Fibroblast of lung (primary cell): ENCODE measurements at regions not wholly inside any gene's neighbourhood (a gene's known extent, or its start where the extent isn't known, plus 50 kb on each side); places are given as distances from the start of the nearest gene placed in this dataset.

Experiments
- DNase-seq, 2 donors: peaks; one replicate each; pipeline versions ENCODE4 v3.0.0 to v3.0.0-alpha.2; 2010; ENCODE audit warnings: low read depth in 2 of 2
- H2AFZ ChIP-seq: 2 replicates; pipeline ENCODE4 v1.5.1; 2012; ENCODE audit warnings: low read length, control low read depth, inconsistent platforms
- H3K27ac ChIP-seq: 2 replicates; pipeline ENCODE4 v1.5.1; 2011; ENCODE audit warnings: low read length, control low read depth; ENCODE audit not compliant: insufficient read depth
- H3K27me3 ChIP-seq: 2 replicates; pipeline ENCODE4 v1.5.1; 2011; ENCODE audit warnings: mild to moderate bottlenecking, low read length; ENCODE audit not compliant: control insufficient read depth, insufficient read depth
- H3K36me3 ChIP-seq: 2 replicates; pipeline ENCODE4 v1.5.1; 2011; ENCODE audit warnings: low read length; ENCODE audit not compliant: control insufficient read depth, insufficient read depth
- H3K4me1 ChIP-seq: 2 replicates; pipeline ENCODE4 v1.5.1; 2011; ENCODE audit warnings: low read length; ENCODE audit not compliant: control insufficient read depth, insufficient read depth; ENCODE audit errors: extremely low read depth
- H3K4me2 ChIP-seq: 2 replicates; pipeline ENCODE4 v1.5.1; 2011; ENCODE audit warnings: low read length, control low read depth; ENCODE audit not compliant: insufficient read depth; ENCODE audit errors: extremely low read depth
- H3K4me3 ChIP-seq, 4 experiments: fragments of 200-600 bp in 1 of 4; sonication (generic) in 1 of 4; replicated peaks in 1 of 4; 2 replicates each; pipeline ENCODE4 v1.5.1; 2011 to 2016; ENCODE audit warnings: low read length in 4 of 4, low read depth in 3 of 4, mild to moderate bottlenecking in 3 of 4, control low read depth in 2 of 4, inconsistent platforms in 1 of 4, mixed read lengths in 1 of 4; ENCODE audit not compliant: insufficient read depth in 1 of 4; ENCODE audit errors: control extremely low read depth in 1 of 4
- H3K79me2 ChIP-seq: 2 replicates; pipeline ENCODE4 v1.5.1; 2012; ENCODE audit warnings: mild to moderate bottlenecking, low read length, inconsistent platforms; ENCODE audit not compliant: control insufficient read depth, insufficient read depth
- H3K9ac ChIP-seq: 2 replicates; pipeline ENCODE4 v1.5.1; 2011; ENCODE audit warnings: mild to moderate bottlenecking, low read length, control low read depth; ENCODE audit not compliant: insufficient read depth
- H3K9me3 ChIP-seq: 2 replicates; pipeline ENCODE4 v1.5.1; 2012; ENCODE audit warnings: low read depth, low read length; ENCODE audit not compliant: control insufficient read depth, insufficient read depth
- H4K20me1 ChIP-seq: 2 replicates; pipeline ENCODE4 v1.5.1; 2011; ENCODE audit warnings: low read length; ENCODE audit not compliant: control insufficient read depth, insufficient read depth; ENCODE audit errors: extremely low read depth
- CTCF ChIP-seq, 2 donors: IDR thresholded peaks in 1 of 2; conservative IDR thresholded peaks in 1 of 2; 1 replicate in 1 of 2; 2 replicates in 1 of 2; pipeline ENCODE4 v1.5.1; 2011 to 2012; ENCODE audit warnings: low read length in 2 of 2, control low read depth in 1 of 2, inconsistent platforms in 1 of 2, low read depth in 1 of 2, mild to moderate bottlenecking in 1 of 2
- EZH2 ChIP-seq: IDR thresholded peaks from 2 replicates; pipeline ENCODE4 v1.5.1; 2012; ENCODE audit warnings: low read length, control low read depth, mild to moderate bottlenecking; ENCODE audit errors: missing control alignments

DNA sequence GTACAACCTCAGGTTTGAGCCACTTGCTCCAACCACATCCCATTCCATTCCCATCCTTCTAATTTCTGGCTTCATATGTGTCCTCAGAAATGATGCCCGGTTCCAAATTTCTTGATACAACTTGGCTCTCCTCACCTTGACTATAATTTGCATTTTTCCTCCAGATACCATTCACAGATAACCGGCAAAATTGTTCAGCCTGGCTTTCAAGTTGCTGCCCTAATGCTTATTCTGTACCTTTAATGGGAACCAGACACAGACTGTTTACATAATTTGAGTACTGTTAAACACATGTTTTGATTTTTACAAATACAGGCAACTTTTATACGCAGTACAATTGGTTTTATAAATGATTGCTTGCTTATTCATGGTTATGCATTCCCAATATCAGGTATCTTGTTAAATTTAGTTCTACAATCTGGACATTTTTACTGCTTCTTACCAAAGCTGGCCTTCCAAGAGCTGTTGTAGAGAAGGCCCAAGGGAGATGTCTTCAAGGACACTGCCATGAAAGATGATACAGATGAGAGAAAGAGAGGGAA is 649.5 kb upstream of the CAMK1G start:
- Histone ChIP-seq H3K36me3 (no peaks in the 10 kb centered on the region), H3K27me3 (no peaks in the 10 kb centered on the region), H3K79me2 (no peaks in the 10 kb centered on the region), H3K4me3 (no peak overlapping the region), H3K4me2 (no peak overlapping the region), H2AFZ (no peak overlapping the region), H3K4me1 (no peaks in the 10 kb centered on the region), H3K9me3 (no peaks in the 10 kb centered on the region), H3K9ac (no peak overlapping the region), H3K27ac (no peak overlapping the region), H4K20me1 (no peaks in the 10 kb centered on the region)
- DNase-seq = no peak
- no peak for TF ChIP-seq CTCF (conservative IDR thresholded peaks at IDR 0.05 in 1 of 2, IDR thresholded peaks at IDR 0.05 in 1 of 2; ENCODE audit: low read depth in 1 of 2, low read length in 2 of 2)
- TF ChIP-seq EZH2 = no peak

- no peaks in the 10 kb centered on the region for H3K27me3 ChIP-seq
- H2AFZ ChIP-seq = no peak overlapping the region
- H3K79me2 ChIP-seq = no peaks in the 10 kb centered on the region
- no peaks in the 10 kb centered on the region for H4K20me1 ChIP-seq
- no peak overlapping the region for H3K4me3 ChIP-seq
- no peaks in the 10 kb centered on the region for H3K9me3 ChIP-seq
- no peak overlapping the region for H3K9ac ChIP-seq
- H3K4me2 ChIP-seq = no peak overlapping the region
- no peak for TF ChIP-seq CTCF (conservative IDR thresholded peaks at IDR 0.05 in 1 of 2, IDR thresholded peaks at IDR 0.05 in 1 of 2; ENCODE audit: low read depth in 1 of 2, low read length in 2 of 2)
- H3K27ac ChIP-seq = no peak overlapping the region
- H3K36me3 ChIP-seq = no peaks in the 10 kb centered on the region
- no peaks in the 10 kb centered on the region for H3K4me1 ChIP-seq
- no peak for DNase-seq
Measured at GRCh38 chr1:208934933-208935332, 648.6 kb upstream of the CAMK1G start.

GRCh38 chr1:208935517-208936187 is 647.9 kb upstream of the CAMK1G start:
- H4K20me1 ChIP-seq = no peaks in the 10 kb centered on the region
- H3K36me3 ChIP-seq = no peaks in the 10 kb centered on the region
- DNase-seq = no peak
- no peak overlapping the region for H3K4me3 ChIP-seq
- H3K27me3 ChIP-seq = no peaks in the 10 kb centered on the region
- no peaks in the 10 kb centered on the region for H3K4me1 ChIP-seq
- no peak overlapping the region for H3K27ac ChIP-seq
- no peaks in the 10 kb centered on the region for H3K79me2 ChIP-seq
- no peak overlapping the region for H2AFZ ChIP-seq
- H3K4me2 ChIP-seq = no peak overlapping the region
- TF ChIP-seq CTCF (conservative IDR thresholded peaks at IDR 0.05 in 1 of 2, IDR thresholded peaks at IDR 0.05 in 1 of 2; ENCODE audit: low read depth in 1 of 2, low read length in 2 of 2) = no peak
- TF ChIP-seq EZH2 = no peak
- H3K9ac ChIP-seq = no peak overlapping the region
- no peaks in the 10 kb centered on the region for H3K9me3 ChIP-seq
